HUDEP-2 (cell line): ENCODE measurements at regions not wholly inside any gene's neighbourhood (a gene's known extent, or its start where the extent isn't known, plus 50 kb on each side); places are given as distances from the start of the nearest gene placed in this dataset.
"Not testable (repeated sequence)": the region's sequence is repeated elsewhere in the genome, so short reads cannot be mapped to it uniquely, and the experiment has no call there.

ENCODE experiments used
- DNase-seq, 76 experiments: peaks; one replicate each; lab custom pipeline; 2025; ENCODE audit not compliant: unreplicated experiment in 76 of 76; lab: John Stamatoyannopoulos, UW

DNA sequence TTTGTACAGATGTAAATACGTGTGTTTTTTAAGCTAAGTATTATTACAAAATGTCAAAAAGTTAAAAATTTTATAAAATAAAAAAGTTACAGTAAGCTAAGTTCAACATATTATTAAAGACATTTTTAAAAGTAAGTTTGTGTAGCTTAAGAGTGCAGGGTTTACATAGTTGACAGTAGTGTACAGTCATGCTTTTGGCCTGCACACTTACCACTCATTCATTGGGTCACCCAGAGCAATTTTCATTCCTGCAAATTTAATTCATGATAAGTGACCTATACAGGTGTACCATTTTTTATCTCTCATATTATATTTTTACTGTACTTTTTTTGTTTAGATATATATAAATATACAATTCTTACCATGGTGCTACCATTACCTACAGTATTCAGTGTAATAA is 769.9 kb upstream of the SLITRK6 start:
- no peak for DNase-seq

DNA sequence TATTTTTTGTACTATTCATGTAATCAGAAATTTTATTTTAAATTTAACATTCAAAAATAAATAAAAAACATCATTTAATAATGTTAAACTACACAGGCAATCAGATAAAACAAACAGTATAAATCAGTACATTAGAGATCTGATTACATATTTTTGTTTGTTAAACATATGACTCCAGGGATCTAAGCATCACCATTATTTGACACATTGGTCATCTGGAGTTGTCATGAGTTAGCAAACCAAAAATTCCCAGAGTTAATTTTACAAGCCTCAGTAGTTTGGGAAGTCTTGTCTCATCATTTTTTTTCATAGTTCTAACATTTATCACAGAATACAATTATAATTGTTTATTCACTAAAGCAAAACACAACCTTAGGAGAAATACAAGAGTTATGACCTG is 770.8 kb upstream of the SLITRK6 start:
- DNase-seq = no peak

DNA sequence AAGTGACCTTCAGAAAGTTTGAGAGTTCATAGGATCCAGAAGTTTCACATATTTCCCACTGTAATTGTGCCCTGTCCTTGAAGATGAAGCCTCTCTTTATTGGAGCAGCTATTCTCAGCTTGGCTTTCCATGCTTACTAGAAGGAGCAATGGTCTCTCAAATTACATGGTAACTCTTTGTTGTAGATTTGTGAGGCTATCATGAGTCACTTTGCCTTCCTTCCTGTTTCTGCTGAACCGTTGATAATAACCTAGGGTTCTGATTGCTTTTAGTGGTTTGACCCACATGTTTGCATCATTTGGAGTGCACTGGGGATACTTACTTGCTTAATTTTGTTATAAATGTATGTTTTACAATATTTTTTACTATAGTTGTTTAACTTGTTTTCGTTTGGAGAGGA is 772.9 kb upstream of the SLITRK6 start:
- DNase-seq = peak in 1 of 76 experiments; percentile 5

GRCh38 chr13:86579662-86580061 is 780.4 kb upstream of the SLITRK6 start:
- DNase-seq = no peak

DNA sequence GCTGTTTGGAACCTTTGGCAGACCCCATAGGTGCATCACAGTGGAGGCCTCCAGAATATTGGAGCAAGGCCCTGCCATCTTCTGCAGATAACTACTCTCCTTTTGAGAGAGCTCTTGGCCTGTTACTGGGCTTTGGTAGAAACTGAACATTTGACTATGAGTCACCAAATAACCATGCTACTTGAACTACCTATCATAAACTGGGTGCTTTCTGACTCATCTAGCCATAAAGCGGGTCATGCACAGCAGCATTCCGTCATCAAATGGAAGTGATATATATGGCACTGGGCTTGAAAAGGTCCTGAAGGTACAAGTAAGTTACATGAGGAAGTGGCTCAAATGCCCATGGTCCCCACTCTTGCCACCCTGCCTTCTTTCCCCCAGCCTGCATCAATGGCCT is 782.5 kb upstream of the SLITRK6 start:
- peak in 1 of 76 experiments; percentile 10 for DNase-seq

DNA sequence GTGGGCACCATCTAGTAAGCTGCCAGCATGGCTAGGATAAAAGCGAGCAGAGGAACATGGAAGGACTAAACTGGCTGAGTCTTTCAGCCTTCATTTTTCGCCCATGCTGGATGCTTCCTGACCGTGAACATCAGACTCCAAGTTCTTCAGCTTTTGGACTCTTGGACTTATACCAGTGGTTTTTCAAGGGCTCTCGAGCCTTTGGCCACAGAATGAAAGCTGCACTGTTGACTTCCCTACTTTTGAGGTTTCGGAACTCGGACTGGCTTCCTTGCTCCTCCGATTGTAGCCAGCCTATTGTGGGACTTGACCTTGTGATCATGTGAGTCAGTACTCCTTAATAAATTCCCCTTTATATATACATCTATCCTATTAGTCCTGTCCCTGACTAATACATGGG is 785.1 kb upstream of the SLITRK6 start:
- DNase-seq = no peak

GRCh38 chr13:86585835-86586234 is 786.6 kb upstream of the SLITRK6 start:
- no peak for DNase-seq

DNA sequence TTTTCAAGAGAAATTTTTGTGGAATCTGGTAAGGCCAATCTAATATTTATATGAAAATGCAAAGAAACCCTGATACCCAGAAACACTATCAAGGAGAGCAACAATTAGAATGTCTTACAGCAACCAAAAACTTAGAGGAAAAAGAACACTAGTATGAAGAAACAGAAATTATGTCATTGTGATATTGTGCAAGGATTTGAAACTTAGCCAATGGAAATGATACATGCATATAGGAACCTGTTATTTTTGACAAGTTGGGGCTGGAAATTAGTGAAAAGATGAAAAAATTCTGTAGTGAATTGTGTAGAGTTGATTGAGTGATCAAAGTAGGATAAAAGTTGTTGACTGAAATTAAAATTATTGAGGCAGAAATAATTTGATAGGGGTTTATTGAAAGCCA is 792.6 kb upstream of the SLITRK6 start:
- DNase-seq = no peak

DNA sequence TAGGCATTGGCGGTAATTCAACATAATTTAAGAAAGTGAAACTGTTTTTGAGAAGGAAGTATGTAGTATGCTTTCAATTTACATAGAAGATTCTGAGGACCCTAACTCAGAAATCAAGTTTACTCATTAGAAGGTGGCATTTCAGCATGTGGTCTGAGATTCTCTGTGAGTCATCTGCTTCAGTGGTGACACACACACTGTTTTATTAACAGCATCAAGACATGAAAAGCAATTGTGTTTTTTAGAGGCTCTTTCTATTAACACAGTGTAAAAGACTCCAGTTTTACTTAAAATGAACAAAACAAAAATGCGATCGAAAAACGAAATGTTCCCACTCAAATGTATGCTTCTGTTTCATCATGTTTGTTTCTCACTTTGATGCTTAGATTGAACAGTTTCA is 802.1 kb upstream of the SLITRK6 start:
- no peak for DNase-seq

DNA sequence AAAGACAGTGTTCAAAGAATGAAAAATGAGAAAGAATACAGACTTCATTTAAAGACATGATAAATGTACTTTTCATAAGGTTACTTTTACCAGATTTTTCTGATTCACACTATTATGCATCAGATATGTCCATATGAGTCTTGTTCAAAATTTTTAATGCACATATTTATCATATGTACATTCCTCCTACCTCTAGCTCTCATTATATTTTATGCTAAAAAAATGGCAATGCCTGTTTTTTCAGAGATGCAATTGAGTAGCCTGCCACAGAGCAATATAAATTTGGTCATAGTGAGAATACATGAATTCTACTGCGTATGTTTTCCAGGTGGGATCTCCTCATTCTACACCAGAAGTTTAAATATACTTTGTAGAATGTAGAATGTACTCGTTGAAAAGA is 807.0 kb upstream of the SLITRK6 start:
- no peak for DNase-seq

DNA sequence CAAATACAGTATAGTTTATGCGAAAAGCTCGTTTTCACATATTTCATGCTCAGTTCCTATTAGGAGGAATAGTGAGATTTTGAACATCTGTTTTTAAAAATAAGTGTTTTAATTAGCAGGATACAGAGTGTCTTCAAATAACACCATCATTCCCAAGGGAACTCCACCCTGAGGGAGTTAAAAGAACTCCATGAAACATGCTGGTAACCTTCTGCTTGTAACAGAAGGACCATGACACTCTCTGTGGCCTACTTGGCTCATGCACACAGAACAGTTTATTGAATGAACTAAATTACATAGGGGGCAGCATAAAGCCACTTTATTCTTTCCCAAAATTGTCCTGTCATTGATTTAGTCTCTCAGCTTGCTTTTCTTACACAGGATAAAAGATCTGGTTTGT is 809.5 kb upstream of the SLITRK6 start:
- no peak for DNase-seq

GRCh38 chr13:86633346-86633745 is 834.1 kb upstream of the SLITRK6 start:
- DNase-seq = no peak

GRCh38 chr13:86651171-86651570 is 852.0 kb upstream of the SLITRK6 start:
- DNase-seq = not testable (repeated sequence)

GRCh38 chr13:86653009-86653408 is 853.8 kb upstream of the SLITRK6 start:
- no peak for DNase-seq

- DNase-seq = no peak
Measured at GRCh38 chr13:86655561-86655960, 856.3 kb upstream of the SLITRK6 start.

DNA sequence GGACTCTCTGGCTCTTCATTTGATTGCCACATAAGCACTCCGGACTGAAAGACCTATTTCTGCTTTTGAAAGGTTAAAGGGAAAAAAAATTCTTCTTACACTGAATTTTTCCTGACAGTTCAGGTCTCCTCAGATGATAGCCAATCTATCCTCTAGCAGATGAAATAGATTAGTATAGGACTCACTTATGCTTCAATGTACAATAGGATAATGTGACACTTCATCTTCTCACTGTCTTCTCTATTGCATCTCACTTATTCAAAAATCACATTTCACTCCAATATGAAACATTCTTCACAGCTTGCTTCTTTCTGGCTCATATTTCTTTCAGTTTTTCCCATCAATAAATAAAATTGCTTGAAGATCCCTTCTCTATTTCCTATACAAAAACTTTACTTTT is 860.9 kb upstream of the SLITRK6 start:
- no peak for DNase-seq

- DNase-seq = no peak
Measured at GRCh38 chr13:86665842-86666241, 866.6 kb upstream of the SLITRK6 start.

GRCh38 chr13:86673931-86674431 is 874.8 kb upstream of the SLITRK6 start:
- no peak for DNase-seq

GRCh38 chr13:86681223-86681622 is 882.0 kb upstream of the SLITRK6 start:
- DNase-seq = peak in 1 of 76 experiments; percentile 11

DNA sequence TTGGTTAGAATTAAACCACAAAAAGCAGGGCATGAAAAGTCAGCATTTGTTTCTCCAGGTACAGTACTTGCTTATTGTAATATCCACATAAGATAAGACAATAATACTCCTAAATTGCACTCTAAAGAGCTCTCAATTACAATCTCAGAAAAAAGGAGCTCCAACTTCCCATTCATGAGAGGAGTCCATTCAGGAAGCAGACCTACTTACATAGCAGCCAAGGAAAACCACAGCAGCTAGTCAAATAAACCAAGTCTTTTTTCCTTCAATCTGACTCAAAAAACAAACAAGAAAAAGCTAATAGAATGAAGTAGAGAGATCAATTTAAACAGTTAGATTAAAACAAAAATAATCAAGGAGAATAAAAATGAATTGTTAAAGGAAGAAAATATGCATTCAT is 885.2 kb upstream of the SLITRK6 start:
- DNase-seq = no peak

DNA sequence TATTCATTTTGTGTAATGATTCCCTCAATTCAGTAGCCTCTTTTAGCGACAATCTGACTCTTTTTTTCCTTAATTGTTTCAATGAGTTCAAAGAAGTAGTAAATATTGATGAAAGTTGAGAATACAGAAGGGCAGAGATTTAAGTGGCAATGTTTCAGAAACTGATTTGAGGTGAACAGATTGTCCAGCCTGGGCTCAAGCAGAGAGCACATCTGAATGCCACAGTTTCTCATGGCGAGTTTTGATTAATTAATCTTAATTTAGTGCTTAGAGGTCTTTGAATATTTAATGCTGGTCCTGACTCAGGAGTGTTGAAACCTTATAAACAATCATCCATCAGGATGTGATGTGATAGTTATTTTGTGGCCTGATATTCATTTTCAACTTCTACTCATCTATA is 890.7 kb upstream of the SLITRK6 start:
- DNase-seq = no peak

DNA sequence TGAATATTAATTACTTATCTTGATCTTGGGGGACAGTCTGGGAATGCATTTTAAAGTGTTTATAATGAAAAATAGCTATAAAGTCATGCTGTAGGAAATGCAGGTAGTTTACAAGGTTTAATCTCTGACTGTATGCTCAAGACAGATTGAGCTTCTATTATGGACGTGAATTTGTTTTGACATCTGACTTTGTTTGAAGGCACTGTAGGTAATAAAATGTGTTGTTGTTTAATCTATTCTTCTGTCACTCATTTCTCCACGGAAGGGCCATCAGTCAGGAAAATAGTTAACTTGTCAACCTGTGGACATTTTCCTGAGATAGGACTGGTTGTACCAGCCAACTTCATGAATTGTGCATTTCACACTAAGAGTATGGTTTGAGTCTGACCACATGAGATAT is 893.1 kb upstream of the SLITRK6 start:
- no peak for DNase-seq

- DNase-seq = no peak
Measured at GRCh38 chr13:86710013-86710412, 910.8 kb upstream of the SLITRK6 start.
